Sigmoid colon (tissue), 6 donors: ENCODE measurements at regions not wholly inside any gene's neighbourhood (a gene's known extent, or its start where the extent isn't known, plus 50 kb on each side); places are given as distances from the start of the nearest gene placed in this dataset.

Source experiments
- DNase-seq: peaks from one replicate; pipeline ENCODE4 v3.0.0-alpha.2; 2019
- H3K27ac ChIP-seq, 4 donors: fragments of 200-600 bp; sonication (generic); one replicate each; pipeline ENCODE4 v1.5.1; 2016 to 2019; ENCODE audit warnings: mild to moderate bottlenecking in 1 of 4
- H3K27me3 ChIP-seq, 3 donors: fragments of 200-600 bp; sonication (generic); one replicate each; pipeline ENCODE4 v1.5.1; 2019; ENCODE audit warnings: mild to moderate bottlenecking in 1 of 3
- H3K36me3 ChIP-seq, 4 donors: fragments of 200-600 bp; sonication (generic); one replicate each; pipeline ENCODE4 v1.5.1; 2016 to 2019
- H3K4me1 ChIP-seq, 4 donors: fragments of 200-600 bp; sonication (generic); one replicate each; pipeline ENCODE4 v1.5.1; 2017 to 2019
- H3K4me3 ChIP-seq, 4 donors: fragments of 200-600 bp; sonication (generic); one replicate each; pipeline ENCODE4 v1.5.1; 2017 to 2019; ENCODE audit warnings: mild to moderate bottlenecking in 2 of 4, moderate library complexity in 1 of 4
- H3K9me3 ChIP-seq, 4 donors: fragments of 200-600 bp in 3 of 4; sonication (generic) in 3 of 4; one replicate each; pipeline versions ENCODE4 v1.5.1 to v1.6.1; 2013 to 2019
- EP300 ChIP-seq, 4 donors: sonication (generic); formaldehyde crosslinking; IDR thresholded peaks; one replicate each; pipeline ENCODE4 v1.6.1; 2017; ENCODE audit warnings: antibody characterized with exemption in 4 of 4
- POLR2A ChIP-seq, 2 donors: fragments of 450-650 bp; IDR thresholded peaks; one replicate each; pipeline ENCODE4 v1.6.1; 2016; ENCODE audit warnings: antibody characterized with exemption in 2 of 2, mild to moderate bottlenecking in 2 of 2, moderate library complexity in 2 of 2
- POLR2AphosphoS5 ChIP-seq, 4 donors: sonication (generic); formaldehyde crosslinking; IDR thresholded peaks; one replicate each; pipeline ENCODE4 v1.6.1; 2017; ENCODE audit warnings: antibody characterized with exemption in 4 of 4
- WGBS, 2 donors: extraction: QIAGEN DNeasy Blood & Tissue Kit; methylation state at CpG; one replicate each; pipeline ENCODE4 v1.1.7; 2013; 5-methylcytosine and 5-hydroxymethylcytosine counted together
- intact Hi-C: fragments of 100-400 bp; cut with DNase I; formaldehyde crosslinking; loops from one replicate; pipeline ENCODE4 v1.15.1; 2023
- TF ChIP-seq, protein P1 (sequence below), 4 experiments: fragments of 450-650 bp in 3 of 4; fragments of 200-600 bp in 1 of 4; IDR thresholded peaks; one replicate each; pipeline ENCODE4 v1.5.1; 2016 to 2019; ENCODE audit warnings: antibody characterized with exemption in 4 of 4, mild to moderate bottlenecking in 3 of 4, moderate library complexity in 2 of 4
- donor health status: healthy with polysubstance abuse.
- donor health status: healthy.

DNA sequence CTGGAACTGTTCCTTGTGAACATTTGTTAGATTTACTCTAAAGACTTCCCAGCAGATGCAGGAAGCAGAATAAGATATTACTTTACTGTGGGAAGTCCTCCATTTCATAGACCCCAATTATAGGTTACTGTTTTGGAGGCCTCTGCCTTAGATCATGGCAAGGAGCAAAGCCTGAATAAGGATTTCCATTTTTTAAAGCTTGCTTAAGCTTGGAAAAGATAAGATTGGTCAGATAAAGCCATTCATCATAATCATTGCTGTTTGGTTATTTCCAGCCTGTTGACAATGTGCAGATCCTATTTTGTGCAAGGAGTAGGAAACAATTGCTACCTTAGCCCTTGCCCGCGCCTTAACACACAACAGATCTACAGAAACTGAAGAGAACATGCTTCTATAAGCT is 129.5 kb upstream of the ITGA1 start:
- DNase-seq: no peak
- no peaks in the 10 kb centered on the region for H3K27me3 ChIP-seq
- WGBS, 2 donors: 95 to 99% methylated on average over 2 of the region's 2 CpGs
- no peak overlapping the region for H3K4me3 ChIP-seq
- no peak overlapping the region for H3K27ac ChIP-seq
- intact Hi-C loops: no loop called here
- no peaks in the 10 kb centered on the region for H3K9me3 ChIP-seq
- TF ChIP-seq POLR2A (IDR thresholded peaks at IDR 0.05) (no peak), POLR2AphosphoS5 (IDR thresholded peaks at IDR 0.05) (no peak)
- TF ChIP-seq, protein P1, sequence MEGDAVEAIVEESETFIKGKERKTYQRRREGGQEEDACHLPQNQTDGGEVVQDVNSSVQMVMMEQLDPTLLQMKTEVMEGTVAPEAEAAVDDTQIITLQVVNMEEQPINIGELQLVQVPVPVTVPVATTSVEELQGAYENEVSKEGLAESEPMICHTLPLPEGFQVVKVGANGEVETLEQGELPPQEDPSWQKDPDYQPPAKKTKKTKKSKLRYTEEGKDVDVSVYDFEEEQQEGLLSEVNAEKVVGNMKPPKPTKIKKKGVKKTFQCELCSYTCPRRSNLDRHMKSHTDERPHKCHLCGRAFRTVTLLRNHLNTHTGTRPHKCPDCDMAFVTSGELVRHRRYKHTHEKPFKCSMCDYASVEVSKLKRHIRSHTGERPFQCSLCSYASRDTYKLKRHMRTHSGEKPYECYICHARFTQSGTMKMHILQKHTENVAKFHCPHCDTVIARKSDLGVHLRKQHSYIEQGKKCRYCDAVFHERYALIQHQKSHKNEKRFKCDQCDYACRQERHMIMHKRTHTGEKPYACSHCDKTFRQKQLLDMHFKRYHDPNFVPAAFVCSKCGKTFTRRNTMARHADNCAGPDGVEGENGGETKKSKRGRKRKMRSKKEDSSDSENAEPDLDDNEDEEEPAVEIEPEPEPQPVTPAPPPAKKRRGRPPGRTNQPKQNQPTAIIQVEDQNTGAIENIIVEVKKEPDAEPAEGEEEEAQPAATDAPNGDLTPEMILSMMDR (IDR thresholded peaks at IDR 0.05): no peak
- H3K36me3 ChIP-seq: no peaks in the 10 kb centered on the region
- no peaks in the 10 kb centered on the region for H3K4me1 ChIP-seq

DNA sequence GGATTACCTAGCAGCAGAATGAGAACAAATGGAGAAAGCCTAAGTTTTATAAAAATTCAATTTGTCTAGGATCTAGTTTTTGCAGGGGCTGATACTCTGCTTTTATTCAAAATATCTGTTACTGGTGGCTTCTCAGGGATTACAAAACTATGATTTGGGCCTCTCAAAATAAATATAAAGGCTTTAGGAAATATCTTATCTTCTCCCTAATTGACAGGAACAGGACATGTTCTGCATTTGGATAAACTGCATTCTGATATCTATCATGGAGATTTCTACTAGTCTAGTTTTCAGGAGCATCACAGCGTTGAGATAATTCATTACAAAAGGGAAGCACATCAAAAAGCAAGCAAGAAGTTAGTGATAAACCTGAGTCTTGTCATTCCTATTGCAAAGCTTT is 127.1 kb upstream of the ITGA1 start:
- no peaks in the 10 kb centered on the region for H3K27me3 ChIP-seq
- H3K4me3 ChIP-seq: no peak overlapping the region
- intact Hi-C loops: no loop called here
- no peaks in the 10 kb centered on the region for H3K9me3 ChIP-seq
- H3K36me3 ChIP-seq: no peaks in the 10 kb centered on the region
- no peak for DNase-seq
- peaks cover 0 to 12% (median 7%) of the 10 kb centered on the region in 4 donors for H3K4me1 ChIP-seq
- TF ChIP-seq POLR2A (IDR thresholded peaks at IDR 0.05) (no peak), EP300 (IDR thresholded peaks at IDR 0.05) (no peak), POLR2AphosphoS5 (IDR thresholded peaks at IDR 0.05) (no peak)
- TF ChIP-seq, protein P1 (IDR thresholded peaks at IDR 0.05): no peak
- 96 to 98% methylated on average over 1 of the region's 1 CpG for WGBS, 2 donors
- H3K27ac ChIP-seq: no peak overlapping the region

DNA sequence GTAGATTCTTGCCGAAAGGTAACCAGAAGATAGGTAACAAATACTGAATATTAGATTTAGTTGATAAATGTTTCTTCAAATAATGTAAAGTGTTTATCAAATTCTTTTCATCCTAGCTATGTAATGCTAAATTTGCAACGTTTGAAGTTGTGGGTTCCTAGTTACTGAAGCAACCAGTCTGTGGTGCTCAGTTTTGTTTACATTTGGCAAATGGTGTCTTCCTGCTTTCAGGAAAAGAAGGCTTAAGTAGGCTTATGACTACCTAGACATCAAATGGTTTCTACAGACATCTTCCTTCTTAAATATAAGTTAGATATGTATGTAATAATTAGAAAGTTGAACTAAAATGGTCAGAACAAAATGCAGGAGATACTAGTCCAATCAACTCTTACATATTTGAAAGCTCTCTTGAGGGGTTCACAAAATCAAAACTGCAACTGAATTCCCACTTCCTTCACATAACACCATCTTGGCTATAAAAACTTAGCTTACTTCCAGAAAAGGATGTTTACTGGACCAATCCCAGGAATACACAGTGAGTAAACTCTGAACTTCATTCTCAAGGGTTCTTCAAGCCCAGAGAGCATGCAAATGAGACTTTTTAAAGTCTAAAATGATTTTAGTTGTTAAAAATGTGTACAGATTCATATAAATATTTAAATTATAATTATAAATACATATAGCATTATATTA is 125.7 kb upstream of the ITGA1 start:
- Histone ChIP-seq H3K4me3 (no peak overlapping the region), H3K36me3 (no peaks in the 10 kb centered on the region), H3K27me3 (no peaks in the 10 kb centered on the region), H3K9me3 (no peaks in the 10 kb centered on the region), H3K4me1 (peaks cover 0 to 17% (median 10%) of the 10 kb centered on the region in 4 donors), H3K27ac (no peak overlapping the region)
- intact Hi-C loops: no loop called here
- no peak for TF ChIP-seq POLR2AphosphoS5 (IDR thresholded peaks at IDR 0.05)
- no peak for TF ChIP-seq POLR2A (IDR thresholded peaks at IDR 0.05)
- TF ChIP-seq, protein P1 (IDR thresholded peaks at IDR 0.05): no peak
- TF ChIP-seq EP300 (IDR thresholded peaks at IDR 0.05): no peak
- WGBS, 2 donors: 46 to 54% methylated on average over 2 of the region's 2 CpGs
- DNase-seq: no peak

DNA sequence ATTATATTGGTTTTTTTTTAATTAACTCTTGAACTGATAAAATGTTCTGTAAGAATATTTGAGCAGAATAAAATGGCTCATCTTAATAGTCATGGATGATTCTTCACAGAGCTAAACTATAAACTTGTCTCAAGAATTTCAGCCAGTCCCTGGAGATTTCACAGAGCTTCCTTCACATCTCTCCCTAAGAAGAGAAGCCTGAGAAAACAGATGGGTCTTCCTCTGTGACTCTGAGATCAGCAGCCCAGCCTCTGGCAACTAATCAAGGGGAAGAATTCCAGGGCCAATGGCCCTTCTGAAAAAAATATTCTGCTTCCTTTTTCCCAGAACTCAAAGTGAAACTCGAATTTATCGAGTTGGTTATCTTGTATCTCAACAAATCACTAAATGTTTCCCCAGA is 122.2 kb upstream of the ITGA1 start:
- Histone ChIP-seq H3K9me3 (no peaks in the 10 kb centered on the region), H3K27ac (peak overlapping the region in 2 of 4 donors; percentile 46 to 50), H3K27me3 (no peaks in the 10 kb centered on the region), H3K4me1 (peaks cover 0 to 17% (median 10%) of the 10 kb centered on the region in 4 donors), H3K4me3 (peak overlapping the region in 2 of 4 donors; percentile 13 to 22), H3K36me3 (no peaks in the 10 kb centered on the region)
- 35 to 36% methylated on average over 2 of the region's 2 CpGs for WGBS, 2 donors
- no peak for DNase-seq
- TF ChIP-seq POLR2AphosphoS5 (IDR thresholded peaks at IDR 0.05) (peak in 2 of 4 donors; percentile 71 to 72), POLR2A (IDR thresholded peaks at IDR 0.05) (no peak)
- TF ChIP-seq, protein P1 (IDR thresholded peaks at IDR 0.05): no peak
- intact Hi-C loops: no loop called here

DNA sequence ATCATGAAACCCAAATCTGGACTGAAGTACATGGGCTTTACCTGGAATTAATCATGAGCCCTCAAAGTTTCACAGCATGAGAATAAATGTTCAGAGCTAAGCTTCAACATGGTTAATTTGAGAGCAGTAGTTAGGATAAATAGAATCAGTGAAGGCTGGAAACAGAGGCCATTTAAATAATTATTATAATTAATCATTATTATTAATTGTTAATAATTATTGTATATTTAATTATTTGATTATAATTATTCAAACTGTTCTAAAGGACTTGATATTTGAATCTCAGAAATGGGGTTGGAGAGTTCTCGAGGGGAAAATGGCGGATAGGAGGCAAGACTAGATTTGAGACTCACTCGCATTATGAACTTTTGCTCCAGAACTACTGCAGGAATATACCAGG is 119.6 kb upstream of the ITGA1 start:
- TF ChIP-seq EP300 (IDR thresholded peaks at IDR 0.05): no peak
- no peak for TF ChIP-seq POLR2A (IDR thresholded peaks at IDR 0.05)
- TF ChIP-seq POLR2AphosphoS5 (IDR thresholded peaks at IDR 0.05): no peak
- TF ChIP-seq, protein P1 (IDR thresholded peaks at IDR 0.05): no peak
- Histone ChIP-seq H3K4me3 (no peak overlapping the region), H3K27me3 (no peaks in the 10 kb centered on the region), H3K9me3 (no peaks in the 10 kb centered on the region), H3K36me3 (no peaks in the 10 kb centered on the region), H3K4me1 (peaks cover 0 to 22% (median 13%) of the 10 kb centered on the region in 4 donors), H3K27ac (no peak overlapping the region)
- intact Hi-C loops: no loop called here
- WGBS, 2 donors: 94 to 98% methylated on average over 3 of the region's 3 CpGs
- no peak for DNase-seq
